Panc1 (cell line): ENCODE measurements at regions not wholly inside any gene's neighbourhood (a gene's known extent, or its start where the extent isn't known, plus 50 kb on each side); places are given as distances from the start of the nearest gene placed in this dataset.

ENCODE experiments used
- ATAC-seq: fragments of 200-7000 bp; cut with Tn5 transposase; 2 replicates; pipeline ENCODE4 v1.9.1; 2020; ENCODE audit warnings: mild to moderate bottlenecking, moderate library complexity
- BruUV-seq: library from RNA; stranded (reverse); fragments of 400-500 nt; replicated peaks from 2 replicates; lab custom pipeline; 2021; lab: Mats Ljungman, UMichigan
- CTCF ChIA-PET: fragments of 300-600 bp; sonication (Branson Sonifier 250); formaldehyde crosslinking; loops from one replicate; lab custom pipeline; 2022; ENCODE audit warnings: antibody characterized with exemption; lab: Charles Lee
- POLR2A ChIA-PET: fragments of 300-600 bp; sonication (Branson Sonifier 250); formaldehyde crosslinking; loops from one replicate; lab custom pipeline; 2022; ENCODE audit warnings: antibody characterized with exemption; lab: Charles Lee
- DNase-seq: peaks from one replicate; pipeline ENCODE4 v3.0.0-alpha.2; 2010; ENCODE audit warnings: low read depth, low spot score
- H3K27ac ChIP-seq: 2 replicates; pipeline ENCODE4 v1.5.1; 2011; ENCODE audit warnings: mild to moderate bottlenecking, low read length, inconsistent platforms
- H3K27me3 ChIP-seq: fragments of 200-500 bp; sonication (Bioruptor generic); 2 replicates; pipeline ENCODE4 v1.6.0; 2014; ENCODE audit warnings: low read length, inconsistent platforms; ENCODE audit not compliant: control insufficient read depth, insufficient read depth
- H3K36me3 ChIP-seq: fragments of 200-500 bp; sonication (Bioruptor generic); 2 replicates; pipeline ENCODE4 v1.5.1; 2014; ENCODE audit warnings: inconsistent platforms, mild to moderate bottlenecking, low read length, moderate library complexity; ENCODE audit not compliant: control insufficient read depth, insufficient read depth
- H3K4me1 ChIP-seq: 2 replicates; pipeline ENCODE4 v1.5.1; 2011; ENCODE audit warnings: inconsistent platforms, mild to moderate bottlenecking, low read length, moderate library complexity; ENCODE audit not compliant: control insufficient read depth, insufficient read depth
- H3K4me3 ChIP-seq, 2 experiments: 2 replicates each; pipeline ENCODE4 v1.5.1; 2011 to 2012; ENCODE audit warnings: low read depth in 2 of 2, low read length in 2 of 2, mild to moderate bottlenecking in 2 of 2, inconsistent platforms in 1 of 2, moderate library complexity in 1 of 2
- H3K9me3 ChIP-seq: fragments of 200-500 bp; sonication (Bioruptor generic); 2 replicates; pipeline ENCODE4 v1.5.1; 2014; ENCODE audit warnings: low read depth, mild to moderate bottlenecking, inconsistent platforms, low read length, moderate library complexity; ENCODE audit not compliant: control insufficient read depth, insufficient read depth
- CTCF ChIP-seq: fragments of 450-650 bp; IDR thresholded peaks from 2 replicates; pipeline ENCODE4 v1.5.1; 2017; ENCODE audit warnings: mild to moderate bottlenecking
- POLR2AphosphoS5 ChIP-seq: IDR thresholded peaks from 2 replicates; pipeline ENCODE4 v1.6.1; 2012; ENCODE audit warnings: mild to moderate bottlenecking, low read depth, low read length, moderate library complexity
- REST ChIP-seq, 2 experiments: IDR thresholded peaks; 2 replicates each; pipeline ENCODE4 v1.6.1; 2011 to 2012; ENCODE audit warnings: low read depth in 2 of 2, control low read depth in 1 of 2, low read length in 1 of 2, mild to moderate bottlenecking in 1 of 2, moderate library complexity in 1 of 2; ENCODE audit not compliant: insufficient read depth in 1 of 2
- SIN3A ChIP-seq: IDR thresholded peaks from 2 replicates; pipeline ENCODE4 v1.6.1; 2012; ENCODE audit warnings: low read depth, mild to moderate bottlenecking, low read length, moderate library complexity, borderline replicate concordance; ENCODE audit not compliant: insufficient read depth
- TCF7L2 ChIP-seq: IDR thresholded peaks from 2 replicates; pipeline ENCODE4 v1.6.1; 2011; ENCODE audit warnings: mild to moderate bottlenecking, low read depth, low read length, inconsistent platforms
- in situ Hi-C: cut with HindIII; loops from 2 replicates; pipeline ENCODE4 v1.10.0; 2016; ENCODE audit warnings: low sequenced_read_pairs, low pct_unique_long_range_greater_than_20kb
- intact Hi-C: fragments of 100-400 bp; cut with micrococcal nuclease; formaldehyde crosslinking; loops from one replicate; pipeline ENCODE4 v1.10.0; 2022; ENCODE audit not compliant: unreplicated experiment

DNA sequence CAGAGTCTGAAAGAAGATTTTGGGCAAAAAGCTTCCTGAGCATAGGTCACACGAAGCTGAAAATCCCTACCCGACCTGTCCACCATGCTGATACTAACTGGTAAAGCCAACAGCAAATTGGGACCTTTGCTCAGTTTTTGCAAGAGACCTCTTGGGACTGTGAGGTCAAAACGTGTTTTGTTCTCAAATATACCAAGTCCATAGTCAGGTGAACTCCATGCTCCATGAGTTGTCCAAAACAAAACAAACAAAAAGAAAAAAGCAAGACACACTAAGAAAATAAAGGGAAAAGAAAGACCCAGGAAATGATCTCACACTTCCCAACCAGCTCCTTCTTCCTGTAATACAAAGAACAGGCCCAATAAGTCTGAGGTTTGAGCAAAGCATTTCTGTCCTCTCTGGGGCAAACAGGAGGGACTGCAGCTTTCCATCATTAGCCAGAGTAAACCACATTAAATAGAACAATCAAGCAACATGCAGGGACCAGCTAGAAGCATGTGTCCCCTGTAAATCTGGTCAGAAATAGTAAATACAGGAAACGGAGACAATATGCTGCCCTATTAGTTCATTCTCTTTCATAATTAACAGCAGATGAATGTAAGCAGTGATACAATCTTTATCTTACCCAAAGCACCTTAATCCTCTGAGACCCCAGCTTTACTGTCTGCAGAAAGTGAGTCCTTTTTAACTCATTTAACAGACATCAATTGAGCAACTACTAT is 125.0 kb upstream of the LIPC start:
- Histone ChIP-seq H3K9me3 (no peaks in the 10 kb centered on the region), H3K27me3 (no peaks in the 10 kb centered on the region), H3K27ac (no peak overlapping the region), H3K36me3 (no peaks in the 10 kb centered on the region), H3K4me1 (no peaks in the 10 kb centered on the region), H3K4me3 (no peak overlapping the region)
- ChIA-PET POLR2A (no interaction called here), CTCF (no interaction called here)
- in situ Hi-C loops = no loop called here
- no peak for DNase-seq
- intact Hi-C loops = no loop called here
- TF ChIP-seq SIN3A (no peak), POLR2AphosphoS5 (no peak), CTCF (no peak), REST (IDR thresholded peaks at IDR 0.05; ENCODE audit: insufficient read depth in 1 of 2, low read depth in 2 of 2, low read length in 1 of 2) (no peak), TCF7L2 (no peak)
- no TSS peak for BruUV-seq
- ATAC-seq = no peak

- in situ Hi-C loops = no loop called here
- no peaks in the 10 kb centered on the region for H3K4me1 ChIP-seq
- no peaks in the 10 kb centered on the region for H3K36me3 ChIP-seq
- DNase-seq (no peak), ATAC-seq (no peak)
- POLR2A ChIA-PET = no interaction called here
- no peak overlapping the region for H3K4me3 ChIP-seq
- H3K27me3 ChIP-seq = no peaks in the 10 kb centered on the region
- BruUV-seq = no TSS peak
- H3K9me3 ChIP-seq = no peaks in the 10 kb centered on the region
- TF ChIP-seq CTCF (no peak), POLR2AphosphoS5 (no peak), TCF7L2 (no peak), REST (IDR thresholded peaks at IDR 0.05; ENCODE audit: insufficient read depth in 1 of 2, low read depth in 2 of 2, low read length in 1 of 2) (no peak), SIN3A (no peak)
- intact Hi-C loops = no loop called here
- CTCF ChIA-PET = no interaction called here
- no peak overlapping the region for H3K27ac ChIP-seq
These were observed 124.4 kb upstream of the LIPC start for GRCh38 chr15:58307313-58307961.
